Panc1 (cell line): ENCODE measurements at regions not wholly inside any gene's neighbourhood (a gene's known extent, or its start where the extent isn't known, plus 50 kb on each side); places are given as distances from the start of the nearest gene placed in this dataset.

Experiments
- ATAC-seq: fragments of 200-7000 bp; cut with Tn5 transposase; 2 replicates; pipeline ENCODE4 v1.9.1; 2020; ENCODE audit warnings: mild to moderate bottlenecking, moderate library complexity
- BruUV-seq: library from RNA; stranded (reverse); fragments of 400-500 nt; replicated peaks from 2 replicates; lab custom pipeline; 2021; lab: Mats Ljungman, UMichigan
- CTCF ChIA-PET: fragments of 300-600 bp; sonication (Branson Sonifier 250); formaldehyde crosslinking; loops from one replicate; lab custom pipeline; 2022; ENCODE audit warnings: antibody characterized with exemption; lab: Charles Lee
- POLR2A ChIA-PET: fragments of 300-600 bp; sonication (Branson Sonifier 250); formaldehyde crosslinking; loops from one replicate; lab custom pipeline; 2022; ENCODE audit warnings: antibody characterized with exemption; lab: Charles Lee
- DNase-seq: peaks from one replicate; pipeline ENCODE4 v3.0.0-alpha.2; 2010; ENCODE audit warnings: low read depth, low spot score
- H3K27ac ChIP-seq: 2 replicates; pipeline ENCODE4 v1.5.1; 2011; ENCODE audit warnings: mild to moderate bottlenecking, low read length, inconsistent platforms
- H3K27me3 ChIP-seq: fragments of 200-500 bp; sonication (Bioruptor generic); 2 replicates; pipeline ENCODE4 v1.6.0; 2014; ENCODE audit warnings: low read length, inconsistent platforms; ENCODE audit not compliant: control insufficient read depth, insufficient read depth
- H3K36me3 ChIP-seq: fragments of 200-500 bp; sonication (Bioruptor generic); 2 replicates; pipeline ENCODE4 v1.5.1; 2014; ENCODE audit warnings: inconsistent platforms, mild to moderate bottlenecking, low read length, moderate library complexity; ENCODE audit not compliant: control insufficient read depth, insufficient read depth
- H3K4me1 ChIP-seq: 2 replicates; pipeline ENCODE4 v1.5.1; 2011; ENCODE audit warnings: inconsistent platforms, mild to moderate bottlenecking, low read length, moderate library complexity; ENCODE audit not compliant: control insufficient read depth, insufficient read depth
- H3K4me3 ChIP-seq, 2 experiments: 2 replicates each; pipeline ENCODE4 v1.5.1; 2011 to 2012; ENCODE audit warnings: low read depth in 2 of 2, low read length in 2 of 2, mild to moderate bottlenecking in 2 of 2, inconsistent platforms in 1 of 2, moderate library complexity in 1 of 2
- H3K9me3 ChIP-seq: fragments of 200-500 bp; sonication (Bioruptor generic); 2 replicates; pipeline ENCODE4 v1.5.1; 2014; ENCODE audit warnings: low read depth, mild to moderate bottlenecking, inconsistent platforms, low read length, moderate library complexity; ENCODE audit not compliant: control insufficient read depth, insufficient read depth
- POLR2AphosphoS5 ChIP-seq: IDR thresholded peaks from 2 replicates; pipeline ENCODE4 v1.6.1; 2012; ENCODE audit warnings: mild to moderate bottlenecking, low read depth, low read length, moderate library complexity
- SIN3A ChIP-seq: IDR thresholded peaks from 2 replicates; pipeline ENCODE4 v1.6.1; 2012; ENCODE audit warnings: low read depth, mild to moderate bottlenecking, low read length, moderate library complexity, borderline replicate concordance; ENCODE audit not compliant: insufficient read depth
- TCF7L2 ChIP-seq: IDR thresholded peaks from 2 replicates; pipeline ENCODE4 v1.6.1; 2011; ENCODE audit warnings: mild to moderate bottlenecking, low read depth, low read length, inconsistent platforms
- in situ Hi-C: cut with HindIII; loops from 2 replicates; pipeline ENCODE4 v1.10.0; 2016; ENCODE audit warnings: low sequenced_read_pairs, low pct_unique_long_range_greater_than_20kb
- intact Hi-C: fragments of 100-400 bp; cut with micrococcal nuclease; formaldehyde crosslinking; loops from one replicate; pipeline ENCODE4 v1.10.0; 2022; ENCODE audit not compliant: unreplicated experiment
- TF ChIP-seq, protein P1 (sequence below): fragments of 450-650 bp; IDR thresholded peaks from 2 replicates; pipeline ENCODE4 v1.5.1; 2017; ENCODE audit warnings: mild to moderate bottlenecking
- TF ChIP-seq, protein P2 (sequence below), 2 experiments: IDR thresholded peaks; 2 replicates each; pipeline ENCODE4 v1.6.1; 2011 to 2012; ENCODE audit warnings: low read depth in 2 of 2, control low read depth in 1 of 2, low read length in 1 of 2, mild to moderate bottlenecking in 1 of 2, moderate library complexity in 1 of 2; ENCODE audit not compliant: insufficient read depth in 1 of 2

DNA sequence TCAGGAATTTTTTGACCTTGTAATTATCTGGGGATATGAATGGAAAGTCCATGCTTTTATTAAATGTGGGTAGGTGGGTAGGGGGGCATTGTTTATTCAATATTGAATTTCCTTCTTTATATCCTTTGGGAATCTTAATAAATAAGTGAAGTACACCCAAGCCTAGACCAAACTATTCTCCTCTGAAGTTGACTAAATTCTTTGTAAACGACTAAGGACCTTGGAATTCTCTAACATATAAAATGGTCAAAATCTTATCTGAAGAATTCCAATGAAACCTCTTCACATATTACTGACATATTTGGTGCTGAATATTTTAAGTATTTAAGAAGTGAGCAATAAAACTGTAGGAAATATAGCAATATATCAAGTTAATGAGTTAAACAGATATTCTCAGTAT is 1432.1 kb upstream of the GBE1 start:
- BruUV-seq, result no TSS peak
- ATAC-seq (no peak), DNase-seq (no peak)
- ChIA-PET CTCF (no interaction called here), POLR2A (no interaction called here)
- Histone ChIP-seq H3K9me3 (no peaks in the 10 kb centered on the region), H3K27me3 (no peaks in the 10 kb centered on the region), H3K27ac (no peak overlapping the region), H3K4me1 (no peaks in the 10 kb centered on the region), H3K4me3 (no peak overlapping the region), H3K36me3 (no peaks in the 10 kb centered on the region)
- in situ Hi-C loops, result no loop called here
- intact Hi-C loops, result no loop called here
- TF ChIP-seq, protein P1, sequence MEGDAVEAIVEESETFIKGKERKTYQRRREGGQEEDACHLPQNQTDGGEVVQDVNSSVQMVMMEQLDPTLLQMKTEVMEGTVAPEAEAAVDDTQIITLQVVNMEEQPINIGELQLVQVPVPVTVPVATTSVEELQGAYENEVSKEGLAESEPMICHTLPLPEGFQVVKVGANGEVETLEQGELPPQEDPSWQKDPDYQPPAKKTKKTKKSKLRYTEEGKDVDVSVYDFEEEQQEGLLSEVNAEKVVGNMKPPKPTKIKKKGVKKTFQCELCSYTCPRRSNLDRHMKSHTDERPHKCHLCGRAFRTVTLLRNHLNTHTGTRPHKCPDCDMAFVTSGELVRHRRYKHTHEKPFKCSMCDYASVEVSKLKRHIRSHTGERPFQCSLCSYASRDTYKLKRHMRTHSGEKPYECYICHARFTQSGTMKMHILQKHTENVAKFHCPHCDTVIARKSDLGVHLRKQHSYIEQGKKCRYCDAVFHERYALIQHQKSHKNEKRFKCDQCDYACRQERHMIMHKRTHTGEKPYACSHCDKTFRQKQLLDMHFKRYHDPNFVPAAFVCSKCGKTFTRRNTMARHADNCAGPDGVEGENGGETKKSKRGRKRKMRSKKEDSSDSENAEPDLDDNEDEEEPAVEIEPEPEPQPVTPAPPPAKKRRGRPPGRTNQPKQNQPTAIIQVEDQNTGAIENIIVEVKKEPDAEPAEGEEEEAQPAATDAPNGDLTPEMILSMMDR, result no peak
- TF ChIP-seq TCF7L2 (no peak), SIN3A (no peak), POLR2AphosphoS5 (no peak)
- TF ChIP-seq, protein P2, sequence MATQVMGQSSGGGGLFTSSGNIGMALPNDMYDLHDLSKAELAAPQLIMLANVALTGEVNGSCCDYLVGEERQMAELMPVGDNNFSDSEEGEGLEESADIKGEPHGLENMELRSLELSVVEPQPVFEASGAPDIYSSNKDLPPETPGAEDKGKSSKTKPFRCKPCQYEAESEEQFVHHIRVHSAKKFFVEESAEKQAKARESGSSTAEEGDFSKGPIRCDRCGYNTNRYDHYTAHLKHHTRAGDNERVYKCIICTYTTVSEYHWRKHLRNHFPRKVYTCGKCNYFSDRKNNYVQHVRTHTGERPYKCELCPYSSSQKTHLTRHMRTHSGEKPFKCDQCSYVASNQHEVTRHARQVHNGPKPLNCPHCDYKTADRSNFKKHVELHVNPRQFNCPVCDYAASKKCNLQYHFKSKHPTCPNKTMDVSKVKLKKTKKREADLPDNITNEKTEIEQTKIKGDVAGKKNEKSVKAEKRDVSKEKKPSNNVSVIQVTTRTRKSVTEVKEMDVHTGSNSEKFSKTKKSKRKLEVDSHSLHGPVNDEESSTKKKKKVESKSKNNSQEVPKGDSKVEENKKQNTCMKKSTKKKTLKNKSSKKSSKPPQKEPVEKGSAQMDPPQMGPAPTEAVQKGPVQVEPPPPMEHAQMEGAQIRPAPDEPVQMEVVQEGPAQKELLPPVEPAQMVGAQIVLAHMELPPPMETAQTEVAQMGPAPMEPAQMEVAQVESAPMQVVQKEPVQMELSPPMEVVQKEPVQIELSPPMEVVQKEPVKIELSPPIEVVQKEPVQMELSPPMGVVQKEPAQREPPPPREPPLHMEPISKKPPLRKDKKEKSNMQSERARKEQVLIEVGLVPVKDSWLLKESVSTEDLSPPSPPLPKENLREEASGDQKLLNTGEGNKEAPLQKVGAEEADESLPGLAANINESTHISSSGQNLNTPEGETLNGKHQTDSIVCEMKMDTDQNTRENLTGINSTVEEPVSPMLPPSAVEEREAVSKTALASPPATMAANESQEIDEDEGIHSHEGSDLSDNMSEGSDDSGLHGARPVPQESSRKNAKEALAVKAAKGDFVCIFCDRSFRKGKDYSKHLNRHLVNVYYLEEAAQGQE (IDR thresholded peaks at IDR 0.05; ENCODE audit: insufficient read depth in 1 of 2, low read depth in 2 of 2, low read length in 1 of 2), result no peak

DNA sequence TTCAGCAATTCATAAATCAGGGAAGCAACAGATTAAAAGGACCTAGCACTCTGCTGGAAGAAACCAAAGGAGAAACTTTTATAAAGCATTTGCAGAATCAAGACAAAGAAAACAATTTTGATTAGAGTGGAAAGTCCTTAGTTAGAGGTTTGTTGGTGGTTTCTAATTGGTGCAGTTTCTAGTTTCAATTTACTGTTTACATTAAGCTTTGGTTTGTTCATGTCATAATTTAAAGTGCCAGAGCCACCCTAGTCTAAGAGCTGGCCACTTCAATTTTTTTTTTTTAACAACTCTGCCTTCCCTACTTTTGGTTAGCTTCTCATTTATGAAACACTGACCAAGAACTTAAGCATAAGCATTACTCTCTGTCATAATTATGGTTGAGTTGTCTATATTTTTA is 1428.2 kb upstream of the GBE1 start:
- in situ Hi-C loops, result no loop called here
- Histone ChIP-seq H3K4me3 (no peak overlapping the region), H3K27me3 (no peaks in the 10 kb centered on the region), H3K4me1 (no peaks in the 10 kb centered on the region), H3K27ac (no peak overlapping the region), H3K9me3 (no peaks in the 10 kb centered on the region), H3K36me3 (no peaks in the 10 kb centered on the region)
- no TSS peak for BruUV-seq
- ChIA-PET POLR2A (no interaction called here), CTCF (interaction anchor here (0.7 kb wide), 1 partner anchor 220 kb away, joined by 4 read pairs; no protein-coding TSS in a partner anchor)
- intact Hi-C loops, result no loop called here
- no peak for TF ChIP-seq POLR2AphosphoS5
- TF ChIP-seq, protein P2 (IDR thresholded peaks at IDR 0.05; ENCODE audit: insufficient read depth in 1 of 2, low read depth in 2 of 2, low read length in 1 of 2), result no peak
- no peak for TF ChIP-seq SIN3A
- no peak for TF ChIP-seq TCF7L2
- TF ChIP-seq, protein P1, result no peak
- ATAC-seq (no peak), DNase-seq (no peak)
